ENCODE measurements at regions not wholly inside any gene's neighbourhood (a gene's known extent, or its start where the extent isn't known, plus 50 kb on each side); places are given as distances from the start of the nearest gene placed in this dataset.

- H3K27ac ChIP-seq = no peak overlapping the region
- H3K27me3 ChIP-seq (replicated peaks) = no peaks in the 10 kb centered on the region
- H3K36me3 ChIP-seq (replicated peaks) = no peaks in the 10 kb centered on the region
- no peak overlapping the region for H3K4me3 ChIP-seq (ENCODE audit: low read depth, low read length)
- TF ChIP-seq, protein P1, sequence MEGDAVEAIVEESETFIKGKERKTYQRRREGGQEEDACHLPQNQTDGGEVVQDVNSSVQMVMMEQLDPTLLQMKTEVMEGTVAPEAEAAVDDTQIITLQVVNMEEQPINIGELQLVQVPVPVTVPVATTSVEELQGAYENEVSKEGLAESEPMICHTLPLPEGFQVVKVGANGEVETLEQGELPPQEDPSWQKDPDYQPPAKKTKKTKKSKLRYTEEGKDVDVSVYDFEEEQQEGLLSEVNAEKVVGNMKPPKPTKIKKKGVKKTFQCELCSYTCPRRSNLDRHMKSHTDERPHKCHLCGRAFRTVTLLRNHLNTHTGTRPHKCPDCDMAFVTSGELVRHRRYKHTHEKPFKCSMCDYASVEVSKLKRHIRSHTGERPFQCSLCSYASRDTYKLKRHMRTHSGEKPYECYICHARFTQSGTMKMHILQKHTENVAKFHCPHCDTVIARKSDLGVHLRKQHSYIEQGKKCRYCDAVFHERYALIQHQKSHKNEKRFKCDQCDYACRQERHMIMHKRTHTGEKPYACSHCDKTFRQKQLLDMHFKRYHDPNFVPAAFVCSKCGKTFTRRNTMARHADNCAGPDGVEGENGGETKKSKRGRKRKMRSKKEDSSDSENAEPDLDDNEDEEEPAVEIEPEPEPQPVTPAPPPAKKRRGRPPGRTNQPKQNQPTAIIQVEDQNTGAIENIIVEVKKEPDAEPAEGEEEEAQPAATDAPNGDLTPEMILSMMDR (IDR thresholded peaks at IDR 0.05; ENCODE audit: low read depth, low read length, missing control alignments) = no peak
- no peak for DNase-seq
- in situ Hi-C loops (cut with HindIII; ENCODE audit: low pct_ligation_motif_present, low sequenced_read_pairs) = no loop called here
These were observed 442.4 kb downstream of the CCSER2 start for GRCh38 chr10:84770824-84771223.

DNA sequence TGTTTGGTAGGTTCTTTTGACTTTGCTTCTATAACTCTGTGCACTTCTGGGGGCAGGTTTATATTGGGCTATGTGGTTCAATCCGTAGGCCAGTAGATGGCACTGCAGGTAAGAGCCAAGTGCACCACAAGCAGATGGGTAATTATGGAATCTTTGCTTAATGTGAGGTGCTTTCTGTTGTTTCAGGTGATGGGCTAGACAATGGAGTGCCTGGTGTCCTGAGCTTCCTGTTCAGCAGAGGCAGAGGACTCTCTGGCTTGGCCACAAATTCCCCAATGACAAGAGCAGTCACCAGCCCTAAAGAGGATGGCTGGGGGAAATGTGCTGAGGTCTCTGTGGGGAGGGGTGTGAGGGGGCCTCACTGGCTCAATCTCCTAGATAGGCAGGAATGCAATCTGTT is 455.0 kb downstream of the CCSER2 start:
- in situ Hi-C loops (cut with HindIII; ENCODE audit: low pct_ligation_motif_present, low sequenced_read_pairs) = no loop called here

GRCh38 chr10:84783909-84784308 is 455.5 kb downstream of the CCSER2 start:
- TF ChIP-seq, protein P1 (IDR thresholded peaks at IDR 0.05; ENCODE audit: low read depth, low read length, missing control alignments) = no peak
- Histone ChIP-seq H3K27ac (no peak overlapping the region), H3K36me3 (replicated peaks) (no peaks in the 10 kb centered on the region), H3K27me3 (replicated peaks) (no peaks in the 10 kb centered on the region), H3K4me3 (ENCODE audit: low read depth, low read length) (no peak overlapping the region)
- in situ Hi-C loops (cut with HindIII; ENCODE audit: low pct_ligation_motif_present, low sequenced_read_pairs) = no loop called here
- DNase-seq = no peak

More for the DNA sequence above, 455.0 kb downstream of the CCSER2 start:
- H3K36me3 ChIP-seq (replicated peaks) = no peaks in the 10 kb centered on the region
- TF ChIP-seq, protein P1 (IDR thresholded peaks at IDR 0.05; ENCODE audit: low read depth, low read length, missing control alignments) = peak; percentile 90
- no peak overlapping the region for H3K27ac ChIP-seq
- H3K4me3 ChIP-seq (ENCODE audit: low read depth, low read length) = no peak overlapping the region
- DNase-seq = peak; percentile 49
- H3K27me3 ChIP-seq (replicated peaks) = no peaks in the 10 kb centered on the region

DNA sequence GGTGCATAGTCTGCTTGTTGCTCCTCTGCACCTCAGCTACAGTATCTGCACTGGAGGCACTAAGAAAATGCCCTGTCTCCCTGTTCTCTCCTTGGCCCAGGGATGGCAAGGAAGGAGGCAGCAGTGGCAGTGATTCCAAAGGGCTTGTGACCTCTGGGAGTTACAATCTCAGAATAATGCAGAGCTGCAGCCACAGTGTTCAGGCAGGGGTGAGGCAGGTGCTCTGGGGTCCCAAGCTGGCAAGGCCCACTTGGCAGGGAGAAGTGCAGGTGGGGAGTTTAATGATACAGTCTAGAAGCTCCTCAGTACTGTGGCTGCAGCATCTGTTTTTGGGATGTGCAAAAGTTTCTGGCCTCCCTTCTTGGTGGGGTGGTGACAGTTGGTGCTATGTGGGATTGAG is 456.4 kb downstream of the CCSER2 start:
- TF ChIP-seq, protein P1 (IDR thresholded peaks at IDR 0.05; ENCODE audit: low read depth, low read length, missing control alignments) = no peak
- in situ Hi-C loops (cut with HindIII; ENCODE audit: low pct_ligation_motif_present, low sequenced_read_pairs) = no loop called here
- DNase-seq = no peak

DNA sequence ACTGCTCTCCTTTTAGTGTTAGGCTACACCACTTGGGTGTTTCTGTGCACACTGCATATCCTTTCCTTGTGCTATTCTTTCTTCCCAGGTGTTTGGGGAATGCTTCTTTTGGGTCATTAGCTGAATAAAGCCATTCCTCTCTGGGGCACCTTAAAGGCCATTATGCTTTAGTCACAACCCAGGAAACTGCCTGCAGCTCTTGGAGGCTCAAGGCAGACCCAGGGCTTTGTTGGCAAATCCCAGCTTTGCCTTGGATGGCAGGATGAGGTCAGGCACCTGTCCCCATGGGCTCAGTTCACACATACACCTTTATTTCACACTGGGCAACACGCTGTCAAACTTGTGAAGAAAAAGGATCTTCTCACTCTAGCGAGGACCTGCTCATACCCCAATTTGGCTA is 460.6 kb downstream of the CCSER2 start:
- DNase-seq = no peak
- Histone ChIP-seq H3K4me3 (ENCODE audit: low read depth, low read length) (no peak overlapping the region), H3K27me3 (replicated peaks) (no peaks in the 10 kb centered on the region), H3K36me3 (replicated peaks) (no peaks in the 10 kb centered on the region), H3K27ac (no peak overlapping the region)
- TF ChIP-seq, protein P1 (IDR thresholded peaks at IDR 0.05; ENCODE audit: low read depth, low read length, missing control alignments) = no peak
- in situ Hi-C loops (cut with HindIII; ENCODE audit: low pct_ligation_motif_present, low sequenced_read_pairs) = no loop called here

More for the DNA sequence above, 456.4 kb downstream of the CCSER2 start:
- H3K36me3 ChIP-seq (replicated peaks) = no peaks in the 10 kb centered on the region
- H3K4me3 ChIP-seq (ENCODE audit: low read depth, low read length) = no peak overlapping the region
- no peaks in the 10 kb centered on the region for H3K27me3 ChIP-seq (replicated peaks)
- H3K27ac ChIP-seq = no peak overlapping the region

GRCh38 chr10:84798312-84798711 is 469.9 kb downstream of the CCSER2 start:
- in situ Hi-C loops (cut with HindIII; ENCODE audit: low pct_ligation_motif_present, low sequenced_read_pairs) = no loop called here

More at GRCh38 chr10:84798312-84798711, 469.9 kb downstream of the CCSER2 start:
- no peaks in the 10 kb centered on the region for H3K36me3 ChIP-seq (replicated peaks)
- DNase-seq = no peak
- no peak overlapping the region for H3K27ac ChIP-seq
- TF ChIP-seq, protein P1 (IDR thresholded peaks at IDR 0.05; ENCODE audit: low read depth, low read length, missing control alignments) = no peak
- no peaks in the 10 kb centered on the region for H3K27me3 ChIP-seq (replicated peaks)
- H3K4me3 ChIP-seq (ENCODE audit: low read depth, low read length) = no peak overlapping the region
